ENCODE measurements at regions not wholly inside any gene's neighbourhood (a gene's known extent, or its start where the extent isn't known, plus 50 kb on each side); places are given as distances from the start of the nearest gene placed in this dataset.

DNA sequence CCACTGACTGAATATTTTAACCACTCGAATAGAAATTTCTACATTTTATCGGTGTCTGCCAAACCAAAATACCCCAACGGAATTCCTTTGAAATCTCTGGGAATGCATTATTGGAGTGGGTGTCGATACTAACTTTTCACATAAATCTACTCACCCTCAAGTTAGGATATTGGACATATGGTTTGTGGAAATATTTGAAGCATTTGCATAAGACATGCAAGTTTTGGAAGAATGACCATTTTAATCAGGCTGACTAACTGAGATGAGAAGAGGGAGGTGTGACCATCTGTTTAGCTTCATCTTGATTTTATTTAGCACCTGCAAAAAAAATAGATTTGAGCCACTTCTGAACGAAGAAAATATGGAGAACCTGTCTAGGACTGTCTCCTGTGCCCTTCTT is 61.2 kb downstream of the KLF6 start:
- no peaks in the 10 kb centered on the region for H3K36me3 Mint-ChIP-seq (ENCODE audit: low read depth)
- peaks cover 6% of the 10 kb centered on the region for H3K4me1 Mint-ChIP-seq (ENCODE audit: low read depth)
- H3K4me3 Mint-ChIP-seq, result no peak overlapping the region
- H3K9me3 Mint-ChIP-seq, result no peaks in the 10 kb centered on the region
- peaks cover 44% of the 10 kb centered on the region for H3K27me3 Mint-ChIP-seq (ENCODE audit: low read depth)
- no peak overlapping the region for H3K27ac Mint-ChIP-seq

DNA sequence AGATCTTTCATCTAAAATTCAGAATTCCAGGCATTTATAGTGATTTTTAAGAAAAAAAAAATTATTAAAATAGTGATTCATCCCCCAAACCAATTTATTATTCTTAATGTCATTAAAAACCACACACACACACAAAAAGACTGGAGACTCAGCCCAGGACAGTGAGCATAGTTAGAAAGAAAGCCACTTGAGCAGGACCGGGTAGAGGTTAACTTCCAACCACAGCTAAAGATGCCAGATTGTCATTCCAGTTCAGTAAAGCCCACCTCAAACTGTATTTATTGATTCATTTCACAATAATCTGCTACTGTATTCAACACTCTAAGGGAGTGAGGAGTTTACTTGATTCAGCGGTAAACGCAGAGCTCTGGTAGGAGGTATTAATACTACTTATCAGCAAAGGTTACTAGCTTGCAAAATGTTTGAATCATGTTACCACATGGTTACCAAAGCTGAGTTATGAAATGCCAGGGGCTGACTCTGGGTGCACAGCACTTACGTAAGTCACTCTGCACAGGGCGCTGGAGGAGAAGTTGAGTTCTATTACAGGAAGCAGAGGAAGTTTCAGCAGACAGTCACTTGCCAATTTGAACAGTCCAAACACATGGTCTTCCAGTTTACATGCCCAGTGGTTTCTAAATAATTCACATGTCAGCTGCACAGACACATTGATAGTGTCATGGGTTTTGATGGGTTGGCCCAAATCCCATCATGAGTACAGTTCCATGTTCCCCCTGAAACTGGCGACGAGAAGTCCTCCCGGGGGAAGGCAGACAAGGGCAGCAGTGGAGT is 64.6 kb downstream of the KLF6 start:
- Mint-ChIP-seq H3K4me3 (no peak overlapping the region), H3K9me3 (no peaks in the 10 kb centered on the region), H3K27me3 (ENCODE audit: low read depth) (peaks cover 35% of the 10 kb centered on the region), H3K36me3 (ENCODE audit: low read depth) (no peaks in the 10 kb centered on the region), H3K4me1 (ENCODE audit: low read depth) (peaks cover 6% of the 10 kb centered on the region), H3K27ac (no peak overlapping the region)

DNA sequence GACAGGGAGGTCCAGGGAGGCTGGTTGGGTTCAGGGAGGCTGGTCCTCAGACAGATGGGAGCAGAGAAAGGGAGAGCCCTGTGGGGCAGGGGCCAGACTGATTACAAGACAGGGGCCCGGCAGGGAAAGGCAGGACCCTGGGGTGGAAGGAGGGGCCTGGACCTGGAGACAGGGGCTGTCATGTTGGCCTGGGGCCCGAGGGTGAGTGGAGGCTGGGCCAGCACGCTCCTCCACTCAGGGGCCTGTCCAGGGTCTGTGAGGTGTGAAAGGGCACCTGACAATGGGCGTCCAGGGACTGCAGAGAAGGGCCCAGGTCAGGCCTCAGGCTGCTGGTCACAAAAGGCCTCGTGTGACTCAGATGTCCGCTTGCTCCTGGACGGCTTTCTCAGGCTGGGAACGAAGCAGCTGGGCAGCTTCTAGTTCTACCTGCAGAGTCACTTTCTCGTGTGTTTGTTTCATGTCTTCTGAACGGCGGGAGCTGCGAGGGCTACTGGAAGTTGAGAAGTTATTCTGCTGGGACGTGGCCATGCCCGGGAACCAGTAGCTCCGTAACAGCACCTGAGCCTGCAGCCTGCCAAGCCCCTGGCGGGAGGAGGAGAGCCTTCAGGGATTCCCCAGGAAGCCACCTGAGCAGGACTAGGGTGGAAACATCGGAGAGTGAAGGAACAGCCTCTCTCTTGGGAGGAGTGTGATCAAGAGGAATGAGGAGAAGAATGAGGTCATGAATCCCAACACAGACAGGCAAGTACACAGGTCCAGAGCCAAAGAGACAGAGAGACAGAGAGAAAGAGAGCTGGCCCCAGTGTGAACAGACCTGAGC is 65.8 kb downstream of the KLF6 start:
- peaks cover 6% of the 10 kb centered on the region for H3K4me1 Mint-ChIP-seq (ENCODE audit: low read depth)
- H3K4me3 Mint-ChIP-seq, result no peak overlapping the region
- no peaks in the 10 kb centered on the region for H3K9me3 Mint-ChIP-seq
- H3K36me3 Mint-ChIP-seq (ENCODE audit: low read depth), result no peaks in the 10 kb centered on the region
- peaks cover 30% of the 10 kb centered on the region for H3K27me3 Mint-ChIP-seq (ENCODE audit: low read depth)
- H3K27ac Mint-ChIP-seq, result no peak overlapping the region

DNA sequence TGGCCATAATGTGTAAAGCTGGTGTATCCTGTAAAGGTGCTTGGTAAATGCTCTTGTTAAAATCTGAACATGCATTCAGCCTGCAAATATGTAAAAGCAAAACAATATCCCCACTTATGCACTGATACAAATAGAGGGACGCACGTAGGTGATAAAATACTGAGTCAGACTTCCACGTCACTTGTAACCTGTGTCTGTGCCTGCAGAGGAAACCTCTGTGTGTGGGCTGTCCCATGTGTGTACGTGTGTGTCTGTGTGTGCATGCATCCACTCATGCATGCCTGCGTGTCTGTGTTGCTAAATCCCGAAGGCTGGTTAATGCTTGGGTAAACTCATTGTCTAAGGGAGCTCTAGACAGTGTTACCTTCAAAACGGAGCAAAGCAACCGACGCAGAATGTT is 68.9 kb downstream of the KLF6 start:
- Mint-ChIP-seq H3K36me3 (ENCODE audit: low read depth) (peaks cover 9% of the 10 kb centered on the region), H3K4me1 (ENCODE audit: low read depth) (peaks cover 4% of the 10 kb centered on the region), H3K9me3 (peaks cover 17% of the 10 kb centered on the region)

DNA sequence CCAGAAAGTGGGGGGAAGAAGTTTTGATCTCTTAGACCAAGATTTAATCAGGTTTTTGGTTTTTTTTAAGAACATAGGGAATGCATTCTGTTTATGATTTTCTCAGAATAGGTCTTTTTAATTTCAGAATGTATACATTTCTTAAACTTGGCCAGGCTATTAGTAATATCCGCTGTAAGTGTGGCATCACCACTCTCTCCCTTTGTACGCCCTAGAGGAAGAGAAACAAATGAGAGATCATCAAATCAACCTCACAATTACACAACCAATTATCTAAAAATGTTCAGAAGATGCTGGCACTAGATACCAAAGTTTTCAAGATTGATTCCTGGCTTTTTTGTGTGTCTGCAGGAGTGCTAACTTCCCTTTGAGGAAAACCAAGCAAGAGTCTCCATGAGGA is 70.0 kb downstream of the KLF6 start:
- H3K27me3 Mint-ChIP-seq (ENCODE audit: low read depth), result peaks cover 14% of the 10 kb centered on the region

More for the DNA sequence above, 68.9 kb downstream of the KLF6 start:
- Mint-ChIP-seq H3K27me3 (ENCODE audit: low read depth) (peaks cover 13% of the 10 kb centered on the region), H3K27ac (no peak overlapping the region), H3K4me3 (no peak overlapping the region)

DNA sequence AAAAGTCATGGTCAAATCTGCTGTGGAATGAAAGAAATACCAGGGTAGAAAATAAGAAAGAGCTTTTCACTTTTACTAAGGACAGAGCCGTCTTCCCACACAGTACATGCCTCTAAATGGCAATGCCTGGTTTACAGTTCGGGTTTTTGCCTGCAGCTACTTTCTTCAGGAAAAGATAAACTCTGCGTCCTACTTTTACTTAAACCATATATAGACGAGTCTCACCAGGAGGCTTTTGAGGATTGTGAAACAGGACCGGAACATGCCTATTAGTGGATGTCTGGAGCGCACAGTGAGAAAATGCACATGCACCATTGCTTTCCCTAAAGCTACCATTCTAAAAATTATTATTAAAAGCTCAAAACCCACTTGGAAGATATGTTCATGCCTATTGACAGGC is 70.5 kb downstream of the KLF6 start:
- peaks cover 2% of the 10 kb centered on the region for H3K4me1 Mint-ChIP-seq (ENCODE audit: low read depth)
- peaks cover 10% of the 10 kb centered on the region for H3K36me3 Mint-ChIP-seq (ENCODE audit: low read depth)
- no peak overlapping the region for H3K27ac Mint-ChIP-seq
- H3K9me3 Mint-ChIP-seq, result peaks cover 21% of the 10 kb centered on the region
- no peak overlapping the region for H3K4me3 Mint-ChIP-seq
- H3K27me3 Mint-ChIP-seq (ENCODE audit: low read depth), result peaks cover 14% of the 10 kb centered on the region

More for the DNA sequence above, 70.0 kb downstream of the KLF6 start:
- Mint-ChIP-seq H3K4me1 (ENCODE audit: low read depth) (peaks cover 2% of the 10 kb centered on the region), H3K36me3 (ENCODE audit: low read depth) (peaks cover 10% of the 10 kb centered on the region), H3K4me3 (no peak overlapping the region), H3K27ac (no peak overlapping the region), H3K9me3 (peaks cover 21% of the 10 kb centered on the region)

DNA sequence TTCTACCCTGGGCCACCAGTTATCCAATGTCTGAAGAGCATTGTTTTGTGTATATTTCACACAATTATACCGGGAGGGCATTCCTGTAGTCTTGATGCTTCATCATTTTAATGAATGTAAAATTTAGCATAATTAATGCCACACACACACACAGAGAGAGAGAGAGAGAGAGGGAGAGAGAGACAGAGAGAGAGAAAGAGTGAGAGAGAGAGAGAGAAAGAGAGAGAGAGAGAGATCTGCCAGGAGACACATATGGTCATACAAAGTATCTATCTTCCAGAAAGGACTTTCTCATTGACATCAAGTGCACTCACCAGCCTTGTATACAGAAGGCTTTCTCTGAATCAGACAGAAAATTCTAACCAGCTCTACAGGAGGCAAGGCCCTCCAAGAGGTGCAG is 72.3 kb downstream of the KLF6 start:
- peaks cover 21% of the 10 kb centered on the region for H3K9me3 Mint-ChIP-seq
- H3K27ac Mint-ChIP-seq, result no peak overlapping the region
- H3K4me3 Mint-ChIP-seq, result no peak overlapping the region
- H3K27me3 Mint-ChIP-seq (ENCODE audit: low read depth), result peaks cover 18% of the 10 kb centered on the region
- H3K36me3 Mint-ChIP-seq (ENCODE audit: low read depth), result peaks cover 10% of the 10 kb centered on the region
- H3K4me1 Mint-ChIP-seq (ENCODE audit: low read depth), result peaks cover 2% of the 10 kb centered on the region

DNA sequence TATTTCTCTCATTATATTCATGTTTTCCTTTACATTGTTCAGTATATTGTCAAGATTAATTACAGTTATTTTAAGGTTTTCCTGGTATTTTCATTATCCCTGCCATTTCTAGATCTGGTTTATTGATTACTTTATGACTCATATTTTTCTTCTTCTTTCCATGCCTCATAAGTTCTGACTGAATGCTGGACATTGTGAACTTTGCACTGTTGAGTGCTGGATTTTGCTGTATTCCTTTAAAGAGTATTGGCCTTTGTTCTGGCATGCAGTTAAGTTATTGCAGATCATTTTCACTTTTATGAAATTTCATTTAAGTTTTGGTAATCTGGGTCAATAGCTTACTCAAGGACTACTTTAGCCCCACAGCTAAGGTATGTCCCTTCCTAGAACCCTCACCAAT is 73.1 kb downstream of the KLF6 start:
- peaks cover 18% of the 10 kb centered on the region for H3K27me3 Mint-ChIP-seq (ENCODE audit: low read depth)
- H3K36me3 Mint-ChIP-seq (ENCODE audit: low read depth), result peaks cover 10% of the 10 kb centered on the region
- H3K4me1 Mint-ChIP-seq (ENCODE audit: low read depth), result peaks cover 2% of the 10 kb centered on the region
- no peak overlapping the region for H3K4me3 Mint-ChIP-seq
- H3K9me3 Mint-ChIP-seq, result peaks cover 21% of the 10 kb centered on the region
- no peak overlapping the region for H3K27ac Mint-ChIP-seq

DNA sequence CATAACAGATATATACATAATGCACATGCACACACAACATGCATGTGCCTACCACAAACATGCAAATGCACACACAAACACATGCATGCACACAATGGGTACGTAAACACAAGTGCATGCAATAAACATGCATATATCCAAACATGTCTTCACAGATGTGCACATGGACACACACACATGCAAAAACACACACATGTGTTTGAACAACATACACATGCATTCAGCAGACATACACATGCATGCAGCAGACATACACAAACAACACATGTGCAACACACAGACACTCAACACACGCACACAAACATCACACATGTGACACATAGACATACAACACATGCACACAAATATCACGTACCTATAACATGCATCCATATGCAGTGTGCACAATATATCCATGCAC is 74.2 kb downstream of the KLF6 start:
- Mint-ChIP-seq H3K9me3 (peaks cover 21% of the 10 kb centered on the region), H3K27ac (no peak overlapping the region), H3K4me1 (ENCODE audit: low read depth) (peaks cover 2% of the 10 kb centered on the region), H3K27me3 (ENCODE audit: low read depth) (peaks cover 13% of the 10 kb centered on the region), H3K4me3 (no peak overlapping the region), H3K36me3 (ENCODE audit: low read depth) (peaks cover 10% of the 10 kb centered on the region)

DNA sequence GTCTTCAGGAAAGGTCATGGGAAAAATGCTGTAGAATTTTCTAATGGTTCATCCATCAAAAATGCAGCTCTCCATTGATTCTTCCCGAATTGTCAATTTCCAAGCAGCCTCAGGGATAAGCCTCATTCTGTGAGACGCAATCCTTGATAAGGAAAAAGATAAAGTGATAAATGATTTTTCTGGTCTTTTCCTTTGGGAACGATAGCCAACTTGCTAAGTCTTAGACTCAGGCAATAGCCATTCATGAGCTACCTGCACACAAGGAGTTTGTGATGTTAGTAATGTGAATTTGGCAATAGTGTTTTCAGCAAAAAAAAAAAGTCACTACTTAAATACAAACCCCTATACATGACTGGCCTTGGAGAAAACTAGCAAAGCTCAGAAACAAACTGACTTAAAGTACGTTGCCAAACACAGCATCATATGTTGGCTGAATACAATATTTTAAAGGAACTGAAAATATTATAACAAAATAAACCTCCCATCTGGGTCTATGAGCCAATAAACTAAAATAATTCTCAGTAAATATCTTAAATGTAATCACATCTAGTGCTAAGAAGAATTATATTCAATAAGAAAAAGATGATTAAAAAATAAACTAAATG is 75.5 kb downstream of the KLF6 start:
- Mint-ChIP-seq H3K27me3 (ENCODE audit: low read depth) (peaks cover 8% of the 10 kb centered on the region), H3K27ac (no peak overlapping the region), H3K36me3 (ENCODE audit: low read depth) (peaks cover 10% of the 10 kb centered on the region)

DNA sequence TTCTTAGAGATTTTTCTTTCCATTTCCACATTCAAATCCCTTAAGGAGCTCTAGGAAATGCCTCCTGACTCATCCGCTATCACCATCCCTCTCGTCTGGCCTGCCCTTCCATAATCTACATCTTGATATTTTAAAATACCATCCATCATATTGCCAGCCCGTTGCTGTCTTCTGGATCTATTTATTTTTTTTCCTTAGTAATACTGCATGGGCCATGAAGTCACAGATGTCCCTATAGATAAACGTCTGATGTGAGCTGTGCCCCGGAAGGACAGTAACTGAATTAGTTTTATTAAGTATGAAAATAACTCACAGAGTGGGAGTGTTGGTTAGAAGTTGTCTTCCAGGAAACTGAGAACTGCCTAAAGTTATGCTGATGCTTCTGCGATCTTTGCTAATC is 76.2 kb downstream of the KLF6 start:
- Mint-ChIP-seq H3K4me3 (no peak overlapping the region), H3K27ac (no peak overlapping the region), H3K27me3 (ENCODE audit: low read depth) (peaks cover 7% of the 10 kb centered on the region), H3K9me3 (peaks cover 21% of the 10 kb centered on the region), H3K4me1 (ENCODE audit: low read depth) (peaks cover 2% of the 10 kb centered on the region), H3K36me3 (ENCODE audit: low read depth) (peaks cover 10% of the 10 kb centered on the region)

More for the DNA sequence above, 75.5 kb downstream of the KLF6 start:
- Mint-ChIP-seq H3K4me1 (ENCODE audit: low read depth) (peaks cover 2% of the 10 kb centered on the region), H3K9me3 (peaks cover 21% of the 10 kb centered on the region), H3K4me3 (no peak overlapping the region)

DNA sequence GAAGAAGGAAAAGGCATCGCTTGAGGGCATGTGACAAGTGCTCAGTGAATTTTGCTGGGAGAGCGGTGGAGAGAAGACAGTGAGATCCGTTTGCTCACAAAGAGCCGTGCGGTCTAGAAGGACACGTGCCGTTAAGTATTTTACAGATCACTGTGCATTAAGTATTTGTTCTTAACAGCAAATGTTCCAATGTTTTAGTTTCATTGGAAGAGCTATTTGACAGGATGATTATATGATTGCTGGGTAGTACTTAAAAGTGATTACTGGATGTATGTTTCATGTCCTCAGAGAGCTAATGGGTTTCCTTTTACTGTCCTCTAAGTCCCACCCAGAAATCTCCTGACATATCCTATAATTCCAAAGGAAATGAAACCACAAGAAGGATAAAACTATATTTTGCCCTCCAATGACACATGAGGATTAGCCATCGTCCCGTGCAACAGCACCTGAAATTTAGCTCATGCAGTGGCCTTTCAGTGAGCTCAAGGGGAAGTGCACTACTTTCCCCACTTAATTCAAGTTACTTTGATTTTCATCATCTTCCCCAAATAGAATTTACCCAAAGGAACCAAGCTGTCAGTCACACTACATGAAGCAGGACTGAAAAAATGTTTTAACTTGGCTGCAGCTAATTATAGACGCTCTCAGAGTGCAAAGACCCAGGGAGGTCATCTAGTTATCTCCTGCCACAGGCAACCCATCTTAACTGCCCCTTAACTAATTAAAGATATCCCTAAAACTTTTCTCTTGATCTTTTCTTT is 80.3 kb downstream of the KLF6 start:
- peaks cover 15% of the 10 kb centered on the region for H3K27me3 Mint-ChIP-seq (ENCODE audit: low read depth)
- no peaks in the 10 kb centered on the region for H3K9me3 Mint-ChIP-seq
- H3K36me3 Mint-ChIP-seq (ENCODE audit: low read depth), result no peaks in the 10 kb centered on the region
- H3K4me3 Mint-ChIP-seq, result no peak overlapping the region
- no peaks in the 10 kb centered on the region for H3K4me1 Mint-ChIP-seq (ENCODE audit: low read depth)
- H3K27ac Mint-ChIP-seq, result no peak overlapping the region

DNA sequence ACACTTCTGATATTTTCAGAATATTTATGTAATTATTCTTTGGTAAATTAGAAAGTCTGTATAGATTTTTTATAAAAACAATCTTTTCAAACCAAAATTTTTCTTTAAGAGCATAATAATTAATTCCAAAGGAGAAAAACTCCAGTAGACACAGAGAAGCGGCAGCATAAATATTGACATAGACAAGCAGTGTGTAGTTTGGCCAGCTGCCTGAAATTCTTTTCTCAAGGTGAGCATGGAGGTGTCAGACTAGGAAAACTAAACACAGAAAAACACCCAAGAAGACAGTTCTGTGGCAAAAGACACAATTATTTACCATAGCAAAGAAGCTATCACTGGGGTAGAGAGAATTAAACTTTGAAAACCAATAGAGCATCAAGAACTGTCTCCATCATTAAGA is 82.4 kb downstream of the KLF6 start:
- Mint-ChIP-seq H3K9me3 (peaks cover 3% of the 10 kb centered on the region), H3K4me3 (no peak overlapping the region), H3K36me3 (ENCODE audit: low read depth) (no peaks in the 10 kb centered on the region), H3K27ac (no peak overlapping the region), H3K4me1 (ENCODE audit: low read depth) (no peaks in the 10 kb centered on the region), H3K27me3 (ENCODE audit: low read depth) (peaks cover 20% of the 10 kb centered on the region)

DNA sequence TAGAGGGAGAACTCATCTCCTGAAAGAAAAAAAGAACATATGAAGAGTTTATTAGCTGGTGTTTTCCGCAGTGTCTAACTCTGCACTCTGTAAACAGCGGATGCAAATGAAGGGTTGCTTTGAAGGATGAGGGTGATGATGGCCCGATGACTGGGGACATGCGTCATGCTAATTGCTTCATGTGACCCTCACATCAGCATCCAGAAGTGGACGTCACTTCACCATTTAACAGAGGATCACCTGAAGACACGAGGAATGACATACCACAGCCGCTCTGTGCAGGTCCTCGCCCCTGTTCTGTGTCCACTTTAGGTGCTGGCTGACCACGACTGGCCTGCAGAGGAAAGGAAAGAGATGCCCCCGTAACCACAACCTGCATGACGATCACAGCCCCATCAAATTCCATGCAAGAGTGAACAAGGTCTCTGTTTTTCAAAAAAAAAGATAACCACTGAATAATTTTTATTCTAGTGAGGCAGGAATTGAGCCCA is 82.9 kb downstream of the KLF6 start:
- Mint-ChIP-seq H3K27ac (no peak overlapping the region), H3K4me3 (no peak overlapping the region)

More for the DNA sequence above, 82.9 kb downstream of the KLF6 start:
- Mint-ChIP-seq H3K27me3 (ENCODE audit: low read depth) (peaks cover 20% of the 10 kb centered on the region), H3K36me3 (ENCODE audit: low read depth) (no peaks in the 10 kb centered on the region), H3K9me3 (peaks cover 7% of the 10 kb centered on the region), H3K4me1 (ENCODE audit: low read depth) (no peaks in the 10 kb centered on the region)
